Activated CD8-positive, alpha-beta memory T cell treated with anti-CD3 and anti-CD28 coated beads, Interleukin-2, amount 50 U/mL, for 48 hours (primary cell): ENCODE measurements at regions not wholly inside any gene's neighbourhood (a gene's known extent, or its start where the extent isn't known, plus 50 kb on each side); places are given as distances from the start of the nearest gene placed in this dataset.

Experiments used
- DNase-seq: peaks from one replicate; pipeline ENCODE4 v3.0.0-alpha.2; 2020

DNA sequence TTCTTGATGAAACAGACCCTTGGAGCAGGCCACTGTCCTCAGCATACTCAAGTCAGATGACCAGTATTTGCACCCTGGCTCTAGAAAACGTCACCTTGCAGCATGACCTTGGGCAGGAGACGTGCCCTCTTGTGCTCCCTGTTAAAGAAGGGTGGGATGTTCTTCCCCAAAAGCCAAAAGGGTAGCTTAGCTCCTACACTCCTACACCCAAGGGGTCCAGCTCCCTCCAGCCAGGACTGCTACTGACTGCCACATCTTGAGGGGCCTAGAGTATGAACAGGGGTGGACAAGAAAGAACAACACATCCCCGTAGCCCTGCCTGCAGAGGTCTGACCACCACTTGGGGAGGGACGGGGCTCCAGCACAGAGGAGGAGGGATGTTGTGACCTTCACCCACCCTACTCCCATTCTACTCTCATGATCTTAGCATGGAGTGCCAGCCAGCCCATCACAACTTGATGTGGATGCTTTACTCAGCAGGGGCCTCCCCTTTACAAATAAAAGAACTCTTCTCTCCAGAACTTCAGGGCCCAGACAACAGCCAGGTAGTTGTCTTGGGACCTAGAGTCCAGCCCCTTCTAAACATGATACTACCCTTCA is 165.3 kb upstream of the ZMIZ1 start:
- peak; percentile 37 for DNase-seq

DNA sequence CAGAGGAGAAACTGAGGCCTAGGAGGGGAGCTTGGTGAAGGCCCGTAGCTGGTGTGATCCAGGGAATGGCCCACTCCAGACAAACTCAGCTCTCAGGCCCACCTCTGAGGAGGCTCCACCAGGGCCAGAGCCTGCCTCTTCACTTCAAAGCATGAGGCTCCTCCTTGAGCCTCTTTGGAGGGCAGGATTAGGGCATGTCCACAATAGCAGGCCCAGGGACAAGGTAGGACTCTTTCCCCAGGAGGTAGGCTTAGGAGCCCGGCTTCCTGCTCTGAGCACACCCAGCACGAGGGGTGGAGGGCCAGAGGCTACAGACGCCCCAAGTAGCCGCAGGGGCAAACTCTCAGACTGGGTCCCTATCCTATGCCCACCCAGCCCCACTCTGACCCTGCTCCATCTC is 164.6 kb upstream of the ZMIZ1 start:
- DNase-seq, result peak; percentile 18

DNA sequence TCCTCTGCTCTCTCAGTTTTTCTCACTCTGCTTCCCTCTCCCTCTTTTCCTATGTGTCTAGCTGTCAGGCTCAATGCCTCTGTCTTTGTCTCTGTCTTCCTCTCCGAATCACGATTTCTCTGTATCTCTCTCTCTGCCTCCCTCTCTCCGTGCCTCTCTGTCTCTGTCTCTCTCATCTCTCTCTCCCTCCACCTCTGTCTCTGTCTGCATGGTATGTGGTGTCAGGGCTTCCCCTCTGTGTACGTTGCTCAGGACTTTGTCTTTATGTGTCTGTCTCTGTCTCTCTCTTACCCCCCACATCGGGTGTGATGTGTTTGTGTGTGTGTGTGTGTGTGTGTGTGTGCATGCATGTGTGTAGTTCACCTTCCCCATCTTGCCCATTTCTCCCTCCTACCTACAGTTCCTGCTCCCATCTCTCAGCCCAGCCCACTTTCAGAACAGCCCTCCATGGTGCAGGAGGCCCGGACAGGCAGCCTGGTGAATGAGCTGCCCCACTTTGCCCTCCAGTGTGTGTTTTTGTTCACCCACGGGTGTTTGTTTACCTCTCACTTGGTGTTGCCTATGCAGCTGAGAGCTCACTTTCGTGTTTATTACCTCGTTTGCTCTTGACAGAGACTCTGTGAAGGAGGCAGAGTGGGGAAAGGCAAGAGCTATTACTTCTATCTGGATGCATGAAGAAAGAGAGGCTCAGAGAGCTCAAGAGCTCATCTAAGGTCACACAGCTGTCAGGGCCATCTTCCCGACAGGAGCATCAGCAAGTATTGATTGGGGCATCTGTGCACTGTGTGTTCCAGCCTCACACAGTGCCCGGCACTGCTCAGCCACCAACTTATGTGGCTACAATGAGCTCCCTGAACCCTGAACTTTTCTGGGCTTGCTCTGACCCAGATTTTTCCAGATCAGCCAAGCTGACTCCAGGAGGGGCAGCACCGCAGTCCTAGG is 163.5 kb upstream of the ZMIZ1 start:
- DNase-seq, result peak; percentile 18

DNA sequence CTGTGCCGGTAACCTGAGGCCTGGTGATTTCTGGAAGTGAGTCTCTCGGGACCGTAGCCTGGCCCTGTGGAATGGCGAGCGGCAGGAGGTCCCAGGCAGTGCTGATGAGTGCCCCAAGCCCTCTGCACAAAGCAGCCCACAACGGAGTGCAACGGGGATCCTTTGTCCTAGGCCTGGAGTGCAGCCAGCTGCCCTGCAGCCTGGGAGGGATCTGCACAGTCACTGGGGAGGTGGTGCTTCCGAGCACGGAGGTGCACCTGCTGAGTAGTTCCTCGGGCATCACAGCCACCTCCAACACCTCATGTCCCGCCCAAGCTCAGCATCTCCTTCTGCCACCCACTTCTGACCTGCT is 162.8 kb upstream of the ZMIZ1 start:
- DNase-seq, result peak; percentile 37

DNA sequence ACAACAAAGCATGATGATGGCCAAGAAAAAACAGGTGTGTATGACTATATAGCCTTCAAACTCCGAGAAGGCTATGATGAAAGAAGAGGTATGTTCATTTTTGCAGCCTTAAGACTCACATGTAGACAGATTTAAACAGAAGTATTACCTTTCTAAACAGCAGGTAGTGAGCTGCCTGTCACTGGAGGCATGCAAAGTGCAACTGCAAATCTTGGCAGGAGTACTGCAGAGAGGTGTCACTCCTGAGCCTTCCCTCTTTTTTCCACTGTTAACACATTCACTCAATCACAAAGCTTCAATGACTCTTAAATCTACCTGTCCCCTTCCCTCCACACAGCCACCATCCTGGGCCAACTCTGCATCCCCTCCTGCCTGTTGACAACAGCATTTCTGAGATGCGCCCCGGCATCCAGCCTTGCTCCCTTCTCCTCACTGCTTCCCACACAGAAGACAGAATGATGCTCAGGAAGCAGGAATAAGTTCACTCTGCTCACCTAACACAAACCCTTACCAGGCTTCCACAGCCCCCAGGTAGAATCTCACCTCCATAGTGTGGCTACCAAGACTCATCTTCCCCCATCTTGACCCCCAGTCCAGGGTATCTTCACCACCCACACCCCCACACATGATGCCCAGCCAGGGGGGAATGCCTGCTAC is 161.9 kb upstream of the ZMIZ1 start:
- DNase-seq, result no peak

DNA sequence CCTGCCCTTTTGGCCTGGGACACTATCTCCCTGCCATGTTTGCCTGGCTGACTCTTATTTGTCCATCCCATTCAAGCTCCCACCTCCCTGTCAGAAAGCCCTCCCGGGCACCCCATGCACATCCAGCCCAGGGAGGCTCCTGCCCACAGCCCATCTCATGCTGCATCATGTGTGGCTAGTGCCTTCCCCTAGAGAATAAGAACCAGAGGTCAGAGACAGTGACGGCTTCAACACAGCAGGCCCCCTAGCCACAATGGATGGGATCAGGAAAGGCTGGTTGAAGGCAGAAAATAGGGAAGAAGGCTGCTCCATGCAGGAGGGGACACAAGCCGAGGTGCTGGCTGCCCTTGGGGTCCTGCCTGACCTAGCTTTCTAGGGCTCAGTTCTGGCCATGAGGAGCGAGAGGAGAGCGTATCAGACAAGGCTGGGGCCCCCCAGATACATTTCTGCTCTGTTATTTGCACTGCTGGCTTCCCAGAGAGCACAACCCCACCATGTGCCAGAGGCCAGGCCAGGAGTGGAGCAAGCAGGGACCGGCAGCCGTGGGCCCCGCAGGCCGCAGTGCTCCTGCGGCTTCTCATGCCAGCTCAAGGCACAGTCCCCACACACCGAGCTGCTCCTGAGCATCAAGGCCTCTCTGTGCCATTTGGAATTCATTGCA is 161.1 kb upstream of the ZMIZ1 start:
- no peak for DNase-seq

DNA sequence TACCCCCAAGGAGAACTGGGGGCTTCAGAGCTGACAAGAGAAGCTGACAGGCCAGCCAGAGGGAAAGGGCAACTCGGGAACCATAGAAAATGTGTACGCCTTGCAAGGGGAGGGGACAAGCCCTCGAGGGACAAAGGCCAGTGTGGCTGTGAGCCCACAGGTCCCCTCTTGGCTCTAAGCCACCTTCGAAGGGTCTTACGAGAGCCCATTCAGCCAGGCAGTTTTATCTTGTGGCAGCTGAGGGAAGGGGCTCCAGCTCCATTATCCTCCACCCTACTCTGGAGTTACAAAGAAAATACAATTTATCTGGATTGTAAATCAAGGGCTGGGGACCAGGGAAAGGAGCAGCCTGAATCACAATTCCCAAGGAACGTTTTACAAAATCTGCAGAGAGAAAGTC is 159.5 kb upstream of the ZMIZ1 start:
- DNase-seq, result no peak

DNA sequence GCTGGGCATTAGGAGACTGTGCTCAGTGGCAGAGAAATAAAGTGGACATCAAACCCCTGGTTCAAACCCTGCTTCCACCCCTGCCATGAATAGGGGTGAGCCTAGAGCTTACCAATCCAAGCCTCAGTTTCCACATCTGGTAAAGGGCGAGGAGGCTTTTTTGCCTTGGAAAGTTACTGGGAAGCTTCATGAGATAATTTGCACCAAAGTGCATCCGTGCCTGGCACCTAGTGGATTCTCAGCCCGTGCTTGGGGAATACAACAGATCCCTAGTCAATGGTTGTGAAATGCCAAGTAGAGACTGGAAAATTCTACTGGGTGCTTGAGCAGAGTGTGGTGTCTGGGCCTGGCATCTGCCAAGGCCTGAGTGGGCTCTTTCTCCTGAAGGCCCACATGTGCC is 158.7 kb upstream of the ZMIZ1 start:
- no peak for DNase-seq

DNA sequence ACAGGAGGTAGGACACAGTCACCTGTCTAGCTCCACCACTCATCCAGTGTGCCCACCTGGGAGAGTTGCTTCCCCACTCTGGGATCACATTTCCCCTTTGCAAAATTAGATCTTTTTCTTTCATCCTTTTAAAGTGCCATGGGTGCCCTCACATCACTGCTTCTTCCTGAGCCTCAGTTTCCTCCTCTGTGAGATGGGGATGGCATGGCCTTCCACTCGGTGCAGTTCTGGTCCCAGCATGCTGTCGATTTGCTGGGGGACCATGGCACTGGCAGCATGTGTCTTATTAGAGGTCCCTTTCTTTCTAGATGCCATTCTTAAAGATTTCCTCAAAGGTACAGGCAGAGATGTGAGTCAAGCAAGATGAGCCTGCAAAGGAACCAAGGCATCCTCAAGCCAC is 158.3 kb upstream of the ZMIZ1 start:
- DNase-seq, result no peak

DNA sequence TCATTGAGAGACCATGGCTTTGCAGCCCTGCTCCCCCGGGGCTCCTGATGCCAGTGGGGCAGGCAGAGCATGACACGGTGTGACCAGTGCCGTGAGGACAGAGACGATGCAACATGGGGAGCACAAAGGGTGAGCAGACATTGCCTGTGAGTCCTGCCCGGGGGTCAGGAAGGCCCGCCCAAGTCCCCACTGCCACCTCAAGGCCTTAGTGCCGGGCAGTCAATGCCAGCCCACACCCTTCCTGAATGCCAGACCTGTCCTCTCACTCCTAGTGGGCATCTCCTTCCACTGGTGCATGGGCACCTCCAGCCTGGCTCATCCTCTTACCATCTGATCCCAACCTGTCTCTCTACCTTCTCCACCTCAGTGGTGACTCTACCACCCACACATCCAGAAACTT is 157.9 kb upstream of the ZMIZ1 start:
- no peak for DNase-seq

DNA sequence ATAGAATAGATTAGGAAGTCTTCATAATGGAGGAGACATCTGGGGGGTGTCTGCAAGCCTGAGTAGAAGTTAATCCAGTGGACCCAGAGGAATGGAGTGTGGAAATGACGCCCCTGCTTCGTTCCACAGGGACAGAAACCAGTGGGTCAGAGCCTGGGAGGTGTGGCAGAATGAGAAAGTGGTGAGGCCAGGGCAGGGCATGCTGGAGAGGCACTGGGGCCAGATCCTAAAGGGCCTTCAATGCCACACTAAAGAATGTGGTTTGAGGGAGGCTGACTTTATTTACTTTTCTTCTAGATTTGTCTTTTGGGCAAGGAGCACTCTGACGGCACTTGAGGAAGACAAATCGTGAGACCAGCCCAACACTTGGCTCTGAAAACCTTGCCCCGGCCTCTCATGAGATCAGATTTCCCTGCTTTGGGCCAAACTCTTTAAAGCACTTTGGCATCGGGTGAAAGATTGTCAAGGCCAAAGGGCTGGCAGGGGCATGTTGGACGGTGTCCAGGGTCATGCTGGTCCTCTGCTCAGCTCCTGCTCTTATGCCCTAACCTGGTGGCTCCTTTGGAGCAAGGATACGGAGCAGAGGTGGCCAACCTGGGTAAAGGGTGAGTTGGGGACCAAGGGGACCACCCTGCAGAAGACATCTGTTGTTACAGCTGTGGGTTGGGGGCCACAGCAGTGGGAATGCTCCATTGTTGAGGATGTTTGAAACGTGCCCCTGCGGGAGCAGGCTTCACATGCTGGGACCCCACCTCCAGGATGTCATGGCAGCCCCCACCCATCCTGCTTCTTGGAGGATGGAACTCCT is 157.0 kb upstream of the ZMIZ1 start:
- no peak for DNase-seq

DNA sequence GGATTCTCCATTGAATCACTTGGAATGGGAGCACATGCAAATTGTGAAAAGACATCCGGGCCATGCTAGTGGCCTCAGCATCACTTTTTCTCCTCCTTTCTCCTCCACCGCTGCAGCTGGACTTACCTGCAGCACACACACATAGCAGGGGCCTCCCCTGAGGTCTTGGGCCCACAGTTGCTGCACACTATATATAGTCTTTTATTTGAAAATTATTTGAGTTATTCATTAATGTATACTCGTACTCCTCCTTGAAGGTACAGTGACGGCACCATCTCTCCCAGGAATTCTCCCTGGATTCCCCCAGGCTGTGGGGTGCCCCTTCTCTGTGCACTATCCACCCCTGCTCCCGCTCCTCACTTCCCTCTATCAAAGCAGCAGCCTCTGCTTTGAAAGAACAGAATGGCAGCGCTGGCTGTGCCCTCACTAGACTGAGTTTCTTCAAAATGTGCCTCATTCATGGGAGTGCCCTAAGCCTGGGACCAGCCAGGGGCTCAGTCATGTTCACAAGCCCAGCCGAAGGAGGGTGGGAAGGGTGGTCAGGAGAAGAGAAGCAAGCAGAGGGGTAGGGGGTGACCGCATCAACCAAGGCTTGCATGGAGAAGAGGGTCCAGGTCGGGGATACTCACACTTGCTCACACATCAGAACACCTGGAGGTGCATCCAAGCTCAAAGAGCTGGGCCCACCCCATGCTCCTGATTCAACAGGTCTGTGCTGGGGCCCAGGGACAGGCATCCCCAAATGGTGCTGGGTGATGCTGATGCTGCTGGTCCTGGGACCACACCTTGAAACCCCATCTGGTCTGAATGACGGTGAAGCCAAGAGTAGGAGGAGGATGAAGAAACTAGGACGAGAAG is 156.2 kb upstream of the ZMIZ1 start:
- no peak for DNase-seq

DNA sequence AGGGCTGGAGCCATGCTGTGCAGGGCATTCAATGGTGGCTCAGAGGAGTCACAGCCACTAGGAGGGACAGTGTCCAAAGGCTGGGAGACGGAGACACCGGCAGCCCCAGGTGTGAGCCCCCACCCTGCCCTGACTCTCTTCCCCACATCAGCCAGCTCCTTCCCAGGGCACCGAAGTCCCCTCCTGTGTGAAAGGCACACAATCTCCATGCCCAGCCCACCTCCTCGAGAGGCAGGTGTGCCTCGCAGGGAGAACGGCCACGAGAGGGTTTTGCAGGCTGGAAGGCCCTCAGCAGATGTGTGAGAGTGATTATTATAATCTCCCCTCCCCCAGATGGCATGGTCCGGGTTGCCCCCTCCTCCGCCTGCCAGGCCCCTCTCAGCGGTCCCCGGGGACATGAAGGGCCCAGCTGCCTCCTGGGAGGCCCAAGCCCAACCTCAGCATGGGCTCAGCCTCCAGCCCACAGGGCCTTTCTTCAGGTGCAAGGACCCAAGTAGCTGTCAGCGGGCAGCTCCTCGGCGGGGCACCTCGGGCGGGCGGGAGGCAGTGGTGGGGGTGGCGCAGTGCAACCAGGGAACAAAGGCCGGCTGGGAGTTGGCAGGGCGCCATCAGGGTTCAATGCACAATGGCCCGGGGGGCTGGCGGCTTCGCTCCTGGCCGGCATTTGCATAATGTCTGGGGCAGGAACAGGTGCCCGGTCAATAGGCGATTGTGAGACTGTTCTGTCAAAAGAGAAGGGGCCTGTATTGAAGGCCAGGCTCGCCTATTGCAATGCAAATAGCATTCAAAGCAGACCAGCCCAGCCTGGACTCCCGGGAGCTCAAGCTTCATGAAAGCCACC is 155.3 kb upstream of the ZMIZ1 start:
- DNase-seq, result no peak

DNA sequence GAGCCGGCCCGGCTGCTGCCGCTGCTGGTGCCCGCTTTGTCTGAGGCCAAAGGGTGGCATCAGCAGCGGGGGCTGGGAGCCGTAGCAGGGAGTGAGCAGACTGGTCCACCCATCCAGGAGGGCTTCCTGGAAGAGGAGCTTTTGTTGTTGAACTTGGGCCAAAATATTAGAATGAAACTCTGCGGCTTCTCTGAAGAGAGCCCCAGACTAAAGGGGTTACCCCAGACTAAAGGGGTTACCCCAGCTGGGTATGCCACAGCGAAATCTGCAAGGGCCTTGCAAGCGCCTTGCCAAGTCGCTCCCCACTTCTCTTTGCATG is 154.7 kb upstream of the ZMIZ1 start:
- DNase-seq, result no peak

DNA sequence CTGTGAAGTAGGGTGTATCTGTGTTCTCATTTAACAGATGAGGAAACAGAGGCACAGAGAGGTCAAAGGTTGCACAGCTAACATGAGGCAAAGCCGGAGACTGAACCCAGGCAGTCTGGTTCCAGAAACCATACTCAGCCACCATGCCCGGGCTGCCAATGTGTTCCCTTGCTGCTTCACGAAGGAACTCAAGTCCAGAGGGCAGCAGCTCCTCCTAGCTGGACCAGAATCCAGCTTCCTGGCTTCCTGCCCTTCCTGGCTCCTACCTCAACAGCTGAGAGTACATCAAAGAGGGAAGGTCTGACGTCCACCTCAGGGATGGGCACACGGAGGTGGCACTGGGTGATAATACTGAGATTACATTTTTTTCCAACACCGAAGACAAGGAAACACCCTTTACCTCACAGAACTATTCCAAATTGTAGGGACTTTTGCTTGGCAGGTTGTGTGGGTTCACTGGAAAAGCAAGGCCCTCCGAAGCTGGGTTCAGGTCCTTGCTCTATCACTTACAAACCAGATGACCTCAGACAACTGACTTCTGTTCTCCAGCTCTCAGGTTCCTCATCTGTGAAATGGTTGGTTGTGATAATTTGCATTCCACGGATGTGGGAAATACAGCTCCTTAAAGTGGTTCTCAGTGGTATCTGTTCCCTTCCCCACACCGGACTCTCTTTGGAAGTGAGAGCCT is 154.1 kb upstream of the ZMIZ1 start:
- no peak for DNase-seq

DNA sequence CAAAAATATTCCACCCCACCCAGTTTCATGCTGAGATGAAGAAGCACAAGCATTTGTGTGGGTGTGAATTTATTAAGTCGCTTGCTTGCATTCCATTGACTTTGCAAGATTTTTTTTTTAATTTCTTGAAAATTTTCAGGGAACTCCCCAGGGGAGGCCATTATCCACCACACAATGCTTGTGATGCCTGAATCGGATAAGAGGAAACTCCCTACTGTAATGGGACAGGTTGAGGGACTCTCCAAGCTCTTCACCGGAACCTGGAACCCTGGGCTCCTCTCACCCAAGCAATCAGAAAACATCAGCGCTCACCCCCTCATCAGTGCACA is 153.6 kb upstream of the ZMIZ1 start:
- DNase-seq, result no peak

DNA sequence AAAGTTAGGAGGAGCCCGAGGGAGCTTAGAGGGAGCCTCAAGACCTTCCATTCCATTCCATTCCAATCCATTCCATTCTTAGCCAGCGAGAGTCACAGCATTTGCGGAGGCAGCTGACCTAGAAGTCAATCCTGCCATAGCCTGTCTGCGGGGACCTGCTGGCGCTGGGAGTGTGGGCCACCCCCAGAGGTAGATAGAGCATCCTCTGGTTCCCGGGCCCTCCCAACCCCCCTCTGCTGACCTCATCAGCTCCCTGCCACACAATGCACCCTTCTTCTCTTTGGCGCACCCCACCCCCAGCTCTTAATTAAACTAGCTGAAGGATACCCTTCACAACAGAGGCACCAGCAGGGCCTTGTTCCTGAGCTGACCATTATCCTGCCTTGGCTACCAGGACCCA is 152.5 kb upstream of the ZMIZ1 start:
- DNase-seq, result no peak

DNA sequence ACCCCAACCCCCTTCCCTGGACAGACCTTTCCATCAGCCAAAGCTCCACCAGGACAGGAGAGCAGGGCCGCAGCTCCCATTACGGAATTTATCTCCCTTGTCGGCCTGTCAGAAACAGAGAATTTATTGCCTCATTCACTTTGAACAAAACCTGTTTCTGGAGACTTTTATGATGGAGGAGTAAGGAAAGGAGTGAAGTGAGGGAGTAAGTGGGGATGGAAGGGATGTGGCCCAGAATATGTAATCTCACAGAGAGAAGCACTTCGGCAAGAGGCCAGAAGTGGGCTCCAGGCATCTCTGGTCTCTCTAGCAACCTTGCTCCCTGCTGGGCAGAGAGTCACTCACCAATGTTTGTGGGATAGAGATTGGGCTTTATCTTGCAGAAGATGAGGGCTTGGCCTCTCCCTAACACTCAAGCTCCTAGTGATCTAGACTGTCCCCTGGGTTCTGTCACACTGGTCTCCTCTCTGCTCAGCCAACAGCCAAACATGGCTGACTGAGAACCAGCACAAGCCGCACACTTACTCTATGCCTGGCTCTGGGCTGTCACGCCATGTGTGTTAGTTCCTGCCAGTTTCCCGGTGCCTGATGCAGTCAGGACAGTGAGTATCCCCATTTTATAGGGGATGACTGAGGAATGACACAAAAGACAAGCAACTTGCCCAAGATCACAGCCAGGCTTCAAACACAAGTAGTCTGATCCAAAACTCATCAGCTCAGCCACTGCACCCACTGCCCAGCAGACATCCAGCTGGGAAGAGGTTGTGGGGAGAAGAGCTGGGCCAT is 149.4 kb upstream of the ZMIZ1 start:
- DNase-seq, result no peak

DNA sequence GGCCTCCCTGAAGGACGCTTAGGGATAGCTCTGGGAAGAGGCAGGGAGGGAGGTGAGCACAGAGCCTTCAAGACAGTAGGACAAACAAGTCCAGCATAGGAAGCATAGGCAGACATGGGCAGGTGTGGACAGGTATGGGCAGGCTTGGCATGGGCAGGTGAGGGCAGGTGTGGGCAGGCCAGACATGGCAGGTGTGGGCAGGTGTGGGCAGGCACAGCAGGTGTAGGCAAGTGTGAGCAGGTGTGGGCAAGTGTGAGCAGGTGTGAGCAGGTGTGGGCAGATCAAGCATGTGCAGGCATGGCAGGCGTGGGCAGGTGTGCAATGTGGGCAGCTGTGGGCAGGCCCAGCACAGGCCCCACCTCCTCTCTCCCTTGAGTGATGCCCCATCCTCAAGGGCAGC is 148.8 kb upstream of the ZMIZ1 start:
- DNase-seq, result no peak

DNA sequence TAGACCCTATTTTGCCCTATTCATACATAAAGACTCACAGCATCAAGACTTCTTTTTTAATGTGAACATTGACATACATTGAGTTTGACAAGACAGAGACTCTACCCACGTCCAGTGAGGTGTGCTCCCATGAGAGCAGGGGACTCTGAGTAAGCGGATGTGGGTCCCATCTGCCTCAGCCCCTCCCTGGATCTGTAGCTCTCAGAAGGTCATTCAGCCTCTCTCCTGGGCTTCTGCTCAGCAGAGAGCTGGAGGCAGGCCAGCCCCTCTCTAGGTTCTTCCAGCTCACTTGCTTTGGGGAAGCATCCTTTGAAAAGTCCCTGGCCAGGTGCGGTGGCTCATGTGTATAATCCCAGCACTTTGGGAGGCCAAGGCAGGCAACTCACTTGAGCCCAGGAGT is 146.9 kb upstream of the ZMIZ1 start:
- no peak for DNase-seq
